CD4-positive, alpha-beta T cell treated with Interleukin-17A for 4 hours (primary cell): ENCODE measurements at regions not wholly inside any gene's neighbourhood (a gene's known extent, or its start where the extent isn't known, plus 50 kb on each side); places are given as distances from the start of the nearest gene placed in this dataset.
"Not testable (repeated sequence)": the region's sequence is repeated elsewhere in the genome, so short reads cannot be mapped to it uniquely, and the experiment has no call there.

ENCODE experiments used
- DNase-seq: peaks from one replicate; pipeline ENCODE4 v3.0.0-alpha.2; 2020; ENCODE audit warnings: mixed read lengths

DNA sequence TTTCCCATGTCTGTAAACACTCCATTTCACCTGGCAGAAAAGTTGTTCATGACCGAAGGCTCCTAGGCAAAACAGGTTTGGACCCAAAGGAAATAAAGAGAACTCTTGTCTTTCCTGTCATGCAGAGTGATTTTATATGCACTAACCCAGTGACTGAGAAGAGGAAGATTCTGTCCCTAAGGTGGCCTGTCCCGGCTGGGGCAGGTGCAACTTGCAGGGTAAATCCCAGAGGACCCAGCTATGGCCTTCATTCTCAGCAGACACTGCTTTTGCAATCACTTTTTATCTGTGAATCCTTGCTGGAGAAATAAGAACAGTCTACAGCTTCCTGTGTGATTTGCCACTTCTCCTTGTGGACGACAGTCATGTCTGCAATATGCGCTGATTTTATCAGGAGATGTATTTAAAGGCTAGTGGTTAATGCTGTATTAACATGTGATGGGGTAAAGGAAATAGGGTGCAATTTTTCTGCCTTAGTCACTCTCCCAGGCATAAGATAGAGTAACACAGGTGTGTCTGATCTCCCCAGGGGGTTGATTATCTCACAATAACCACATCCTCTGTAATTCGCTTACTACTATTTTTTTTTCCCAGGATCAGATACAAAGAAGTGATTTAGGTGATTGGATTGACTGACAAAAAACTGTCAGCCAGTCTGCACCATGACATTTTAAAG lies 696.8 kb upstream of the SOX9 start:
- DNase-seq, result no peak

DNA sequence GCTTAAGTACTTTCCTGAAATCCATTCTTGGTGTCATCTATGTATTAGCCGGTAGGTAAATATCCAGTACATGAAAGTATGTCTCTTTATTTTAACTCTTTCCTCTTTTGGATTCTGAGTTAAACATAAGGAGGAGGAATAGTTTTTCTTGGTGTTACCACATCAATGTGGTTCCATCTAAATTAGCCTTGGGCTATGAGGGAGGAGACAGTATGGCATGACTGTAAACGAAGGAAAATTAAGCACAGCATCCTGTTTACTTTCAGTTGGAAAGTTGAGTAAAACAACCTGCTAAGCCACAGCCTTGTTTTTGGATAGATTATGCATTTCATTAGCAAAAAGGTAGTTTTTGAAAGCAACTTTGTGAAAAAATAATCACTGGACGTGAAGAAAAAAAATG lies 693.0 kb upstream of the SOX9 start:
- DNase-seq, result no peak

DNA sequence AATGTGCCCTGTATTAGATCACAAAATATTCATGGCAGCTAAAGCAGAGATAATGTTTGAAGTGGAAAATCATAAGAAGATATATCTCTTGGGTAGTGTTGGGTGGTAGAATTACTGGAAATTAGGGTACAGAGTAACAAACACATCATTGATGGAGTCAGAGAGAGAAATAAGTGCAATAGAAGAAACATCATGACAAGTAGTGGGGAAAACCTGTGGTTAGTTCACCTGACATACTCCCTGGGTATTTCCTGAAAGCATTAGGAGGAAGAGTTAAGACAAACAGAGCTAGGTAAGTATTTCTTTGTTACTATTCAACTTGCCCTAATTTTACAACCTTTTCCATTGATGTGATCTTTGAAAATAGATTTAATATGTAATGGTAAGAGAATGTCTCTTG lies 691.9 kb upstream of the SOX9 start:
- no peak for DNase-seq

DNA sequence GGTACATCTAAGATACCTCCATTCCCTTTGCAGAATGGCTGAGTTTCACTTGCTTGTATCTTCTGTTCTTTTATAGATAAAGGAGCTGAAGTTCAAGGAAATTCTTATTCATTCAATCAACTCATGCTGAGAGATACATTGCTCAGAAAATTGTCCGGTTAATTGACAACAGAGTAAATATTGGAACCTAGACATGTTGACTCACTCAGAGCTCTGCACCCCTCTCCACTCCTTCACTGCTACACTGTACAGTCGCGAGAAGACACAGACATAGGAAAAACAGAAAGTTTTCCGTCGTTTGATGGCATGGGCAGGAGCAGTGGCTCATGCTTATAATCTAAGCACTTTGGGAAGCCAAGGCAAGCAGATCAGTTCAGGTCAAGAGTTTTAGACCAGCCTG lies 690.5 kb upstream of the SOX9 start:
- DNase-seq, result no peak

DNA sequence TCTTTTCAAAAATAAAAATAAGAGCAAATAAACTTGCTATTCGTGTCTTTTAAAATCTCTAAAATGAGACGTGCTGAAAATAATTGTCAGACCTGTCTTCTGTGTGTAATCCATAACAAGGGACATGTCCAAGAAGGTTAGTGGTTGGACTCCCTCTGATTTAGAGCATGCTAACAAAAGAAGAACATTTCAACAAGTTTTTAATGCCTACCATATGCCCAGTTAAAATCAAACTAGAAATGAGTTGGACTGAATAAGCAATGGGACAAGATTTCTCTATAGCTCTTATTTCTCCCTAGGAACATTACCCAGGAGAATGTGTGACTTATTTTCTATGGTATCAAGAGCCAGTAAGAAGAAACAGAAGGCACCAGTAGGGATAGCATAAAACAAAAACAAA lies 689.7 kb upstream of the SOX9 start:
- DNase-seq, result no peak

DNA sequence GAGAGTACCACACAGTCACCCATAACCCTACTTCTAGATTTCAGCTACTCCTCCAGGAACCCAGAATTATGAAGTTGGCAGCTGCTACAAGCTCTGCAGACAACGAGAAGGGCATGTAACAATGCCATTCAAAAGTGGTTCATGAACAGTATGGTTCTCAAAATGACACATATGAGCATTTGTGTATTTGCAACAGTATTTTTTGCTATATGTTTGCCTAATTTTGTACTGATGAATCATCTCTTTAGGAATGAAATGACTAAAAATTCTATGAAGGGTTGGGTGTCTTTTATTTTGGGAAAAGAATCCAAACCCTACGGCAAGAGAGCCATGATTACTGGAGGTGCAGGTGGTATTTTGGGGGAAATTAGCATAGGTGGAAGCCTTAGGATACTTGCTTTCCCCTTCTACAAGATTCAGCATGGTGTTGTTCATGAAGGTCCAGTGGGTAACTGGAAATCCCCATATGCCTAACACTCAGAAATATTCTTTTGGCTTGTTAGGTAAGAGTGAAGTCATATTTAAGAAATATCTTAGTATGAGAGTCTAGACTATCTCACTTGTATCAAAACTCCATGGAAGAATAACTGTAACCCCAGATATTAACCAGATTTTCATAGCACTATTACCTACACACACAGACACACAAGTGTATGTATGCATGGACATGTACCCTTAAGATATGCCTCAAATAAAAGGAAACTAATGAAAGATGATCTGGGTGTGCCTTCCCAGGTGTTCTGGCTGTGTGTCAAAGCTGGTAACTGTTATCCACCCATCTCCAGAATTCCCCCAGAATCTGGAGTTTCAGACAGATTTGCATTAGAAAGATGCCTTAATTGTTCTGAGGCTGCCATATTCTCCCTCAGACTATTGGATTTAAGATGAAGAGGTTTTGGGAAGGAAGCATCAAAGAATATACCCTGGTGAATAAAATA lies 688.2 kb upstream of the SOX9 start:
- DNase-seq, result no peak

DNA sequence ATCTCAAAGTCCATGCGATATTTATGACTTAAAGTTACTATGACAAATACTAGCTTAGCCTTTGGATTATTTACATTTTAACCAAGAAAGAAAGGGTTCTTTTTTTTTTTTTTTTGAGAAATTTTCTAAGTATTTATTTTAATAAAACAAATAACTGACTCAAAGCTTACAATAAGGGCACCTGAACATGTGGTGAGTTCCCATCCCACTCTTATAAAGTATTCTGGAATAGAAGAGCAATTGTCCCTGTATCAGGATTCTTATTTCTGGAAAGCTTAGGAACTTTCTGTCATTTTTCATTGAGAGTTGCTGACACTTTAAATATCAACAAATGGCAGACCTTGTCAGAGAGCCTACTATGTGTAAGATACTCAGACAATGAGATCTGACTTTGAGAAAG lies 686.1 kb upstream of the SOX9 start:
- no peak for DNase-seq

DNA sequence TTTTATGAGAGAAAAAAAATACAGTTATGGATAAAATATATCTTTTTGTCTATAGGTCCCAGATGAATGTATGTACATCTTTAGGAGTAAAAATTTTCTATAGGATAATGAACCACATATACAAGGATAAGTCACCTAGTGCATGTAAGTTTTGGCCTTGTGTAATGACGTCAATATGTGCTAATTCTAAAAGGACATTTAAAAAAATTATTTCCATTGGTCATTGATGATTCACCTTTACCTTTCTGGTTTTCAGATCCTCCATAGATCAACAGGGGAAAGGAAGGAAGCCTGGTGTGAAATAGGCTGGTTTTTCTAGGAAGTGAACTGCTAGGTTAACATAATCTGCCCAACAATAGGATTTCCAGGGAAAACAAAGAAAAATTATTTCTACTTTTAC lies 684.3 kb upstream of the SOX9 start:
- DNase-seq, result no peak

DNA sequence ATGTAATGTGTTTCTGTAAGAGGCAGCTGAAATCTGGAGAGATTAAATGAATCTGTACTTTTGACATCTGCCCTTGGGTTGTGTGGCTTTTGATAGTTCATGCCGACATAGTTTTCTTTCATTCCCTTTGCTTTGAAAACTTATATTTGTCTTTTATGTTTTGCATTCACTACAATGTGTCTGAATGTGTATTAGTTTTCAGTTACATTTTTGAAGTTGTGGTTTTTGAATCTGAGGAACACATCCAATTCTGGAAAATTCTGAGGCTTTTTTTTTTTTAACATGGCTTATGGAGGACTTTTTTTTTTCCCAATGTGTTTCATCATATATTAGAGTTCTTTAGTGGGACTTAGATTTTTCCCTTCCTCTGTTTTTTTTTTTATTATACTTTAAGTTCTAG lies 683.7 kb upstream of the SOX9 start:
- DNase-seq, result no peak

DNA sequence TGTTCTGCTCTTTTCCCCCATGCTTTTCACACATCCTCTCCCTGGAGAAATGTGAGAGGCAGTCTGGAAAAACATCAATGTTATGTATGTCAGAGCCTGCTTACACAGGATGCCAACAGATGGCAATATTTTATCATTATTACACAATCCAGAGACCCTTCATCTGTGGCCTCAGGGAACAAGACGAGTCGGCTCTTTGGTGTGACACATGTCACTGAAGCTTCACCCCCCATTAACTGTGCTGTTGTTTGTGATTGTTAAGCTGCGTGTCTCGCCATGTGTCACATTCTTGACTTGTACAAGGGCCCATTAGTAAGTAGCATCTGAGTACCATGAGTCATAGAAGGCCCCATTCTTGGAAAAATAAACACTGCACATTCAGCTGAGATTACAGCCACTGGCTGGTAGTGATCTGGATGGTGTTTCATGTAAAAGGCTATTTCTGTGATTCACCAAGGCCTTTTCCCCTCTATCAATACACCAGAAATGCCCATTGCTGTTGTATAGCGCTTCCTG lies 682.1 kb upstream of the SOX9 start:
- DNase-seq, result no peak

DNA sequence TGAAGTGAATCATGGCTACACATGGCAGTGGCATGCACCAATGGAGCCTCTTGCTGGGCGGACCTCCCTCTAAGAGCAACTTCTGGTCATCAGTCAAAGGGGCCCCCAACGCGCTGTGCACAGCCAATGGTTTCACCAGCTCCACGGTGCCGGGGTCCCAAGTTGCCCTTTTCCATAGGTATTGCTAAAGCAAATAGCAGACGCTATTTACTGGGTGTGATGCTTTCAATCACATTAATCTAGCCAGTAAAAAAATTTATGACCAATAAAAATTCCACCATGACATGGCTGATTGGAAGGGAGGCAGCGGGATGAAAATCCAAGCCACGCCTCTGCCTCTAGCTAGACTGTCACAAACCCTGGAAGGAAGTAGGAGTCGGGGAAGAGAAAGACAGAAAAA lies 680.3 kb upstream of the SOX9 start:
- no peak for DNase-seq

DNA sequence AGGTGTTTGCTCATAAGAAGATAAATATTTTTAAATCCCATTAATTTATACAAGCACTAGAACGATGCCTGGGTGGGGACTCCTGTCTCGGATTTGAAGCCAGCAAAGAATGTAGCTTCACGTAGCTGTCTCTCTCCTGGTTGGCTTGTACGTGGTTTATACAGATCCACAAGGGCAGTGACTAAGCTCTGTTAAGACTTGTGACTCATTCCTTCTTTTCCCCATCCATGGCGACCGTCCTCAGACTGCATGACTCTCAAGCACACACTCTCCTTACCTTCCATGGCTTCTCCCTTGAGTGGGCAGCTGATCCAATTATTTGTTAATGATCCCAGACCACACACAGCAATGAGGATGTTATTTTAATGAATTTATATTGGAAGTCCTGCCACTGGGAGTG lies 679.7 kb upstream of the SOX9 start:
- no peak for DNase-seq

DNA sequence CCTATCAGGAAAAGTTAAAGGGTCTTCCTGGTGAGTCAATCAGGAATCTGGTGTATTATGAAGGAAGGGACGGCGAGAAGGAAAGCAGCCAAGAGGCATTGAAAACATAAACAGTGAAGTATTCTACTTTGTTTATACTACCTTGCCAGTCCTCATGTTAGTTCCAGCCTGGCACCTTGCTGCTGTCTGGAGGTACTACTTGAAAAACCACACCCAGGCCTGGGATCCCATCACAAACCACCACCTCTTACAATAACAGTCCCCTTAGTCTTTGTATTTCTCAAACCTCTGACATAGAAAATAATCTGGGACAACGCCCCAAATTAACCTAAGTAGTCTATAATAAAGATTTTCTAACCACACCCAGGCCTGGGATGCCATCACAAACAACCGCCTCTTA lies 676.7 kb upstream of the SOX9 start:
- DNase-seq, result no peak

DNA sequence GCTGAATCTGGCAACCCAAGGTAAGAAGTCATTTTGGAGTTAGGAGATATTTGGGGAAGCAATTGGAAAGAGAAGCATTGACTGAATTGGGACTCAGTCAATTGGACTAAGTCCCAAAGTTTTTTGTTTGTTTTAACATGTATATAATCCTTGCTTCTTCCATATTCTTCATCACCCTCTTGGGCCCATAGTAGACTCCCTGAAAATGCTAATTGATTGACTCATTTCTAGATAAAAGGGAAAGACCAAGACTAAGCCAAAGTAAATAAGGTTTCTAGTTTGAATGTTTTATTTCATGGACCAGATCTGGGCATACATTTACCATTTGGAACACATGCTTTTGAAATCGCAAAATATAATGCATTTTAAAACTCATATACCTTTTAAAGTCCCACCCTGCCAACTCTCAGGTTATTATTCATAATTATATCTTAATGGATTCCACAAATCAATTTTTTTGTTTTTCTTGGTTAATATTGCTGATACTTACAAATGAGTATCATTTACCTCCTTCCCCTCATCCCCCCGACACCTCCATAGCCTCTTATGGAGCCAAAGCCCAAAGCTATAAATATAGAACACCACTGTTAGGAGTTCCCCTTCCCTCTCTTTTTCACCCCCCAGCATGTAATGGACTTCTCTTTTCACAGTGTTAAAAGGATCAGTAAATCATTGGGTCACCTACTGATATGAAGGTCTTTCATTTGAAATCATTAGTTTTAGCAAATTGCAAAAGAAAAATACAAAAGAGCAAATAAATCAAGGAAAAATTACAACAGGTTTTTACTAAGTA lies 674.0 kb upstream of the SOX9 start:
- DNase-seq, result no peak

DNA sequence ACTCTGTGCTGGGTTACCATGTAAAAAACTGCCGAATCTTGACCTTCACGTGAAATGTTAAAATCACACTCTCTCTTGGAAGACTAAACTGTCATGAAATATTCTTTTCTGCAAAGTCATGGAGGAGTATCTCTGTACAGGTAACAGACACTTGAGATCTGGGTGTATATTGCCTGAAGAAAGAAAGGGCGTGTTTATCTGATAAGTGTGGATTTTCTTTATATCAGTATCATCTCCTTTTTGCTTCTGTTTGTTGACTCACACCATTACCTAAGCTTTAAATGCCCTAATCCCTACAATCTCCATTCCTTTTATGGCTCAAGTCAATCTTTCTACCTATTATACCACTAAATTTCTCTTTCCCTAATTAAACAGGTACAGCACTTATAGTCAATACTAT lies 673.2 kb upstream of the SOX9 start:
- no peak for DNase-seq

DNA sequence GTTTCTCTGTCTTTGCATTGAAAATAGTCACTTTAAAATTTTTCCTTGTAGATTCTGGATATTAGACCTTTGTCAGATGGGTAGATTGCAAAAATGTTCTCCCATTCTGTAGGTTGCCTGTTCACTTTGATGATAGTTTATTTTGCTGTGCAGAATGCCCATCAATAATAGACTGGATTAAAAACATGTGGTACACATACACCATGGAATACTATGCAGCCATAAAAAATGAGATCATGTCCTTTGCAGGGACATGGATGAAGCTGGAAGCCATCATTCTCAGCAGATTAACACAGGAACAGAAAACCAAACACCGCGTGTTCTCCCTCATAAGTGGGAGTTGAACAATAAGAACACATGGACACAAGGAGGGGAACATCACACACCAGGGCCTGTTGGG lies 670.2 kb upstream of the SOX9 start:
- not testable (repeated sequence) for DNase-seq

DNA sequence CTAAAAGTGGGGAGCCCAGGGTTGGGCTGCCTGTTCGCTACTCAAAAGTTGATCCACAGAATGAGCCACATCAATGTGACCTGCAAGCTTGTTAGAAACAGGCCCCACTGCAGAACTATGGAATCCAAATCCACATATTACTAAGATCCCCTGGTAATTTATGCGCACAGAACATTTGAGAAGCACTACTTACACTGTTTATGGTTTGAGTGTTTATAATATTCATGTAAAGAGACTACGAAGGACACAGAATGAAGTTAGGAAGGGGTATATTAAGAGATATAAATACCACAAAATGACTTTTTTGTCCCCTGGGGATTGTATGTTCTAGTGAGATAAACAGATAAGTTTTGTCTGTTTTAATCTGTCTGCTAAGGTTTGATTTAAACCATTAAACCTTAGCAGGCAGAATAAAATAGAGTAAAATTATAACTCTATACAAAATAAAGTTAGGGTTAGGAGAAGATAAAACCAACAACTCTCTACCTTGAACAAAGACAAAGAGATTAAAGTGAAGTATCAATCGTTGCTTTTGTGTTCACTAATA lies 666.9 kb upstream of the SOX9 start:
- no peak for DNase-seq

DNA sequence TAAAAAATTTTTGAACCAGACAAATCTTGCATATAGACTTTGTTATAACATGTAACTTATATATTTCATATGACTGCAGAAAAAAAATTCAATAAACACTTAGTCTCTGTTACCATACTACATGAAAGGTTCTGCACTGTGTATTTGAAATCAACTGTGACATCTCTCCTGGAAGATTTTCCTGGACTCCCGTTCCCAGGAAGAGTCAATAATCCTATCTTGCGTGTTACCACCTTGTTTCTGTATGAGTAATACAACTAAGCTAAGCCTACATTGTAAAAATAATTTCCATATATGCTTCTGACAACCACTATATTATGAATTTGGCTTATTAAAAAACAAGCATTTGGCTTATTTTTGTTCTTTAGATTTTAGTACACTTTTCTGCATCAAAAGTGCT lies 665.6 kb upstream of the SOX9 start:
- no peak for DNase-seq

DNA sequence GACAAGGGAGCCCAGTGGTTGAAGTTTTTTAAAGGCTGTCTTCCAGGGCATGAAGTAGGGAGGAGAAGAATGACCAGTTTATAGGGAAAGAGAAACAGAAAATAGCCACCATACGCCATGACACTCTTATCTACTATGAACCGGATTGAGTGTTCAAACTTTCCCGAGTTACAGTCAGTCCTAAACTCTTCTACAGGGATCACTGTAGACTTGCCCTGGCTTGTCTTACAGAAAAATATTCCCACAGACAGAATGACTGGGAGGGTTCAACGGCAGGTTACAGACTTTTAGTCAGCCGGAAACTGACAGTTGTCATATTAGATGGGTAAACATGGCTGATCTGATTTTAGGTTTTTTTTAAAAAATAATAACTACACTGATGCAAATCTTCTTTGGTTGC lies 662.5 kb upstream of the SOX9 start:
- no peak for DNase-seq

DNA sequence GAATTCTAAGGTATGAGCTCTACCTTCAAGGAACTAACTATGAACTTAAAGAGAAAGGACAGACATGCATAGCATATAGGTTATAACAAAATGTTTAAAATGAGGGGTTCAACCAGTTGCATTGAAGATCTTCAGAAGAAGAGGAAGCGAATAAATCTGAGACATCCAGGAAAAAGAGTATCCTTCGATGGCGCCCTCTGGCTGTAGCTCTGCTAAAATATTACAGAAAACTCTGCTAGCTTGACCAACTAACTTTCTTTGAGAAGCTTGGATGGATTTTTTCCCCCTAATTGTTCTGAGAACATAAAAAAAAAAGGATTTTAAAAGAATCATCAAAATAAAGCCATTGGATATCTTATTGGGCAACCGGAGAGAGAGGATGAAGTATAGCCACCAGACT lies 659.9 kb upstream of the SOX9 start:
- no peak for DNase-seq

DNA sequence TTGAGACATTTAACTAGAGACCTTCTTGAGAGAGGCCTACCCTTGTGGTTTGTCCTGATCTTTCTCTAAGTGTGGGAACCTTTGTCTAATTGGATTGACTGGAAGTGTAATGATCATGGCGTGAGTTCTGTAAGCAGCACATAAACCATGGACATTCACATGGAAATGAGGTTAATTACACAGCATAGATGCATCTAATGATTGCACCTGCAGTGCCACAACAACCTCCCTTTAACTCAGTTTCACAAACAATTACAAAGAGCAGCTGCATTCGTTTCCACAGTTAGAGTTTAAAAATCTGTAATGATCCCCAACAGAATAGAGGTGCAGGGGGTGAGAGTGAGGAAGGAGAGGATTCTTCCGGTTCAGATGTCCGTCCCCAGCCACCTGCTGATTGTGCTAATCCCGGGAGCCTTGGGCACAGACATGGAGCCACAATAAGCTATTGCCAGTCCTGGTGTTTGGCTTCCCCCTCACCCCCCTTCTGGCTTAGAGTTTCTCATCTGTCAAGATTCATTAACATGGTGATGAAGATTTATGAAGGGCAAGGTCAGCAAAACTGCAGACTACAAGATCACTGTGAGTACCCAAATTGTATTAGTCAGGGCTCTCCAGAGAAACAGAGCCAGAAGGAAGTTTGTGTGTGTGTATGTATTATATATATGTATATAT lies 659.2 kb upstream of the SOX9 start:
- DNase-seq, result no peak

DNA sequence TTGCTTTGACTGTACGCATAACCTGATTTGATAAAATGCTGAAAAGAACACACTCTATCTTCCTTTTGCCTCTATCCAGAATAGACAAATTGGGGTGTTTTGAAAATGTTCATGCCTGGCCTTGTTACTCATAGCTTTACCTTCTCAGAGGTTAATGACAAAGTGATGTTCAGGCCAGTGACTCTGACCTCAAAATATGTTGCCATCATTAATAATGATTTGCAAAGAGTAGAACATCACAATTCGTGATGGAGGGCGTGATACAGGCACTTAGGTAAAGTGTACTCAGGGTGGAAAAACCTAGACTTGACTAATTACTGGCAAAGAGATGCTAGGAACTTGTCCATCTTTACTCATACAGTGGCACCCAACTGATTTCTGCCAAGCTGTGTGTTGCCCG lies 656.6 kb upstream of the SOX9 start:
- DNase-seq, result no peak

DNA sequence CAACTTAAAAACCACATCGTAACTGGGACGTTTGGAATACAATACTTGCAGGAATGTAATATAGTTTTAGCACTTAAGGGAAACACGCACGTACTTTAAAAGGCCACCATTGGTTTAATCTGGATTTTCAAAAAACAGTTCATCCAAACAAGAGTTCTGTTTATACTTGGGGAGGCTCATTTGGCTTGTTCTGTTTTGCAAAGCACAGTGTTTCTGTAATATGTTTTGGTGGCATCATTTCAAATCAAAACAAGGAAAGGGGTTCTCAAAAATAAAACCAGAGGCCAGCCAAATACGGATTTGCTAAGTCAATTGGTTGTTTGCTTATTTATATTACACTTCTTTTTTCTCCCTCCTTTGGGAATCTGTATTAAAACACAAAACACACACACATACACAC lies 656.1 kb upstream of the SOX9 start:
- no peak for DNase-seq
